HUES64 (cell line): ENCODE measurements at regions not wholly inside any gene's neighbourhood (a gene's known extent, or its start where the extent isn't known, plus 50 kb on each side); places are given as distances from the start of the nearest gene placed in this dataset.

Experiments
- H3K27ac ChIP-seq: 2 replicates; pipeline ENCODE4 v1.7.0; 2013; ENCODE audit warnings: low read depth, low read length, inconsistent platforms
- H3K27me3 ChIP-seq: 2 replicates; pipeline ENCODE4 v1.6.1; 2013; ENCODE audit warnings: mild to moderate bottlenecking, low read length; ENCODE audit not compliant: insufficient read depth
- H3K36me3 ChIP-seq: 2 replicates; pipeline ENCODE4 v1.6.1; 2013; ENCODE audit warnings: mild to moderate bottlenecking, low read length; ENCODE audit not compliant: insufficient read depth
- H3K4me1 ChIP-seq: 2 replicates; pipeline ENCODE4 v1.6.1; 2013; ENCODE audit warnings: mild to moderate bottlenecking, low read length, moderate library complexity; ENCODE audit not compliant: insufficient read depth
- H3K4me3 ChIP-seq: 2 replicates; pipeline ENCODE4 v1.5.1; 2013; ENCODE audit warnings: mild to moderate bottlenecking, low read length, moderate library complexity
- H3K9ac ChIP-seq: 2 replicates; pipeline ENCODE4 v1.6.1; 2013; ENCODE audit warnings: mild to moderate bottlenecking, low read depth, low read length
- H3K9me3 ChIP-seq: 2 replicates; pipeline ENCODE4 v1.6.1; 2013; ENCODE audit warnings: low read depth, low read length; ENCODE audit not compliant: insufficient read depth
- WGBS: fragments of 150-250, 120-280 bp; methylation state at CpG from one replicate; pipeline ENCODE4 v1.1.7; 2013; ENCODE audit warnings: missing lambda C conversion rate; 5-methylcytosine and 5-hydroxymethylcytosine counted together

- H3K9ac ChIP-seq, result no peak overlapping the region
- H3K9me3 ChIP-seq, result peaks cover 9% of the 10 kb centered on the region
- 49% methylated on average over 8 of the region's 8 CpGs for WGBS
- H3K27me3 ChIP-seq, result peaks cover 1% of the 10 kb centered on the region; the same call in 1 of the 2 replicates
- H3K4me3 ChIP-seq, result no peak overlapping the region
- H3K27ac ChIP-seq, result no peak overlapping the region
- H3K36me3 ChIP-seq, result no peaks in the 10 kb centered on the region
- peaks cover 18% of the 10 kb centered on the region for H3K4me1 ChIP-seq
Measured at GRCh38 chr17:5706577-5707210, 122.4 kb upstream of the NLRP1 start.

- Histone ChIP-seq H3K27ac (no peak overlapping the region), H3K4me1 (peaks cover 17% of the 10 kb centered on the region)
- WGBS, result 96% methylated on average over 5 of the region's 5 CpGs
Measured at GRCh38 chr17:5707482-5707881, 123.2 kb upstream of the NLRP1 start.

GRCh38 chr17:5708344-5708743 lies 124.0 kb upstream of the NLRP1 start:
- no peak overlapping the region for H3K9ac ChIP-seq
- peaks cover 5% of the 10 kb centered on the region; the same call in 1 of the 2 replicates for H3K9me3 ChIP-seq

More at GRCh38 chr17:5707482-5707881, 123.2 kb upstream of the NLRP1 start:
- Histone ChIP-seq H3K36me3 (no peaks in the 10 kb centered on the region), H3K4me3 (no peak overlapping the region), H3K27me3 (peaks cover 4% of the 10 kb centered on the region; the same call in 1 of the 2 replicates), H3K9ac (no peak overlapping the region), H3K9me3 (peaks cover 7% of the 10 kb centered on the region)

DNA sequence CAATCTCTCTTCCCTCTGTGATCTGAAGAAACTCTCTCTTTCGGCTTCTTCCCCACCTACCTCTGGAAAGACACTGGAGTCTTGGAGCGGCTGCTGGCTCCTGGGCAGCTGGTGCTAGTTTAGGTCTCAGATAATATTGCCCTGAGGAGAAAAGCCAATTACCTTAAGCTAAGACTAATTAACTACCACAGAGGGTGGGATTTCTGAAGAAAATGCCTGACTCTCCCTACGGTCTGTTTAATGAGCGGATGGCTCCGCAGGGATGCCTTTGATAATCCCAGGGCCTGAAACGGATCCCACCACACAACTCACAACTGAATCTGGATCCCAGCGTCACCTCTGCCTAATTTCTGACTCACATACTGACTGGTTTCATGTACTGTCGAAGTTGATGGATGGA lies 127.0 kb upstream of the NLRP1 start:
- Histone ChIP-seq H3K27me3 (peaks cover 14% of the 10 kb centered on the region; the same call in 1 of the 2 replicates), H3K9me3 (peaks cover 5% of the 10 kb centered on the region; the same call in 1 of the 2 replicates), H3K9ac (no peak overlapping the region), H3K4me3 (no peak overlapping the region), H3K36me3 (no peaks in the 10 kb centered on the region), H3K27ac (no peak overlapping the region), H3K4me1 (peaks cover 4% of the 10 kb centered on the region; the same call in 1 of the 2 replicates)
- 69% methylated on average over 6 of the region's 8 CpGs for WGBS

More at GRCh38 chr17:5708344-5708743, 124.0 kb upstream of the NLRP1 start:
- Histone ChIP-seq H3K4me1 (peaks cover 14% of the 10 kb centered on the region), H3K36me3 (no peaks in the 10 kb centered on the region), H3K27me3 (peaks cover 9% of the 10 kb centered on the region; the same call in 1 of the 2 replicates), H3K4me3 (no peak overlapping the region), H3K27ac (no peak overlapping the region)

- Histone ChIP-seq H3K9me3 (no peaks in the 10 kb centered on the region), H3K36me3 (no peaks in the 10 kb centered on the region), H3K27me3 (peaks cover 14% of the 10 kb centered on the region; the same call in 1 of the 2 replicates), H3K27ac (no peak overlapping the region), H3K4me1 (no peaks in the 10 kb centered on the region; the same call in 1 of the 2 replicates), H3K9ac (no peak overlapping the region), H3K4me3 (no peak overlapping the region)
- WGBS, result 94% methylated on average over 9 of the region's 9 CpGs
Measured at GRCh38 chr17:5714993-5715392, 130.7 kb upstream of the NLRP1 start.

GRCh38 chr17:5715478-5715877 lies 131.2 kb upstream of the NLRP1 start:
- 93% methylated on average over 8 of the region's 8 CpGs for WGBS
- H3K9me3 ChIP-seq, result no peaks in the 10 kb centered on the region
- H3K4me1 ChIP-seq, result no peaks in the 10 kb centered on the region; the same call in 1 of the 2 replicates
- peaks cover 14% of the 10 kb centered on the region; the same call in 1 of the 2 replicates for H3K27me3 ChIP-seq
- no peak overlapping the region for H3K4me3 ChIP-seq
- no peak overlapping the region for H3K27ac ChIP-seq
- no peaks in the 10 kb centered on the region for H3K36me3 ChIP-seq
- no peak overlapping the region for H3K9ac ChIP-seq

- H3K4me3 ChIP-seq, result no peak overlapping the region
- H3K9me3 ChIP-seq, result no peaks in the 10 kb centered on the region
- peaks cover 3% of the 10 kb centered on the region; the same call in 1 of the 2 replicates for H3K27me3 ChIP-seq
- no peak overlapping the region for H3K9ac ChIP-seq
- no peaks in the 10 kb centered on the region for H3K4me1 ChIP-seq
- H3K36me3 ChIP-seq, result no peaks in the 10 kb centered on the region
- 70% methylated on average over 4 of the region's 4 CpGs for WGBS
- no peak overlapping the region for H3K27ac ChIP-seq
Measured at GRCh38 chr17:5718726-5719125, 134.4 kb upstream of the NLRP1 start.

DNA sequence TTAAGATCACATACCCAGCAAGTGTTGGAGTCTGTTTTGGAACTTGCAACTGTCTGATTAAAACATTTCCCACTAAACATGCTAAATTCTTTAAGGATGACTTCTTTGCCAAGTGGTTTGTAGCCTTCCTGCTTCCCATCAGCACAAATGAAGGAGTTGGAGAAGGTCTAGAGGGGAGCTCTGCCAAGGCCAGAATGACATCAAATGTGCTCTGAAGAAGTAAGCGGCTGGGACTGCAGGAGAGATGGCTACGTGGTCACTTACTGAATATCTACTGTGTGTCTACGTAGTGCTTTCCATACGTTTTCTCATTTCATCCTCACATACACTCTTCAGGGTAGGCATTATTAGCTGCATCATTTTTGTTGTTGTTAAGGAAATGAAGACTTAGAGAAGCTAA lies 135.7 kb upstream of the NLRP1 start:
- no peak overlapping the region for H3K9ac ChIP-seq
- H3K36me3 ChIP-seq, result no peaks in the 10 kb centered on the region
- no peak overlapping the region for H3K4me3 ChIP-seq
- WGBS, result 100% methylated on average over 4 of the region's 4 CpGs
- H3K9me3 ChIP-seq, result 0 out of 2 replicates have a peak, but pooled peaks cover 2% of the 10 kb centered on the region
- no peak overlapping the region for H3K27ac ChIP-seq
- no peaks in the 10 kb centered on the region for H3K4me1 ChIP-seq
- no peaks in the 10 kb centered on the region for H3K27me3 ChIP-seq

- Histone ChIP-seq H3K4me3 (no peak overlapping the region), H3K9ac (no peak overlapping the region), H3K9me3 (no peaks in the 10 kb centered on the region), H3K27ac (no peak overlapping the region), H3K4me1 (no peaks in the 10 kb centered on the region), H3K27me3 (no peaks in the 10 kb centered on the region), H3K36me3 (no peaks in the 10 kb centered on the region)
- 86% methylated on average over 6 of the region's 6 CpGs for WGBS
Measured at GRCh38 chr17:5730373-5730772, 146.1 kb upstream of the NLRP1 start.

DNA sequence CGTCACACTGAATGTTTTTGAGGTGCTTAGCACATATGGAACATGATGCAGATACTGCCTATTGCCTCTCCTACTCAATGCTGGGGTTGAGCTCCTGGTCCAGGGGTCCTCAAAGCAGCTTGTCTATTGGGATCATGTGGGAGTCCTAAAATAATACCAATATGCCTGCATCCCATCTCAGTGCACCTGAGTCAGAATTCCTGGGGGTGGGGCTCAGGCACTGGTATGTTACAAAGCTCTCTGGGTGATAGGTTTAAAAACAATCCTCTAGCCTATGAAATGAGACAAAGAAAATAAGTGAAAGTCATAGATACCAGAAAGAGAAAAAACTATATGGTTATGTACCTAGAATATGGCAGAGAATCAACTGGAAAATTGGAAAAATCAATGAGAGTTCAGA lies 156.6 kb upstream of the NLRP1 start:
- H3K27me3 ChIP-seq, result no peaks in the 10 kb centered on the region
- WGBS, result 81% methylated on average over 1 of the region's 1 CpG

GRCh38 chr17:5741810-5742209 lies 157.5 kb upstream of the NLRP1 start:
- no peak overlapping the region for H3K27ac ChIP-seq
- no peak overlapping the region for H3K9ac ChIP-seq
- no peaks in the 10 kb centered on the region for H3K27me3 ChIP-seq
- H3K9me3 ChIP-seq, result no peaks in the 10 kb centered on the region
- H3K4me3 ChIP-seq, result no peak overlapping the region
- H3K4me1 ChIP-seq, result no peaks in the 10 kb centered on the region
- WGBS, result 89% methylated on average over 8 of the region's 8 CpGs
- no peaks in the 10 kb centered on the region for H3K36me3 ChIP-seq

More for the DNA sequence above, 156.6 kb upstream of the NLRP1 start:
- H3K4me1 ChIP-seq, result no peaks in the 10 kb centered on the region
- H3K36me3 ChIP-seq, result no peaks in the 10 kb centered on the region
- no peak overlapping the region for H3K27ac ChIP-seq
- H3K9ac ChIP-seq, result no peak overlapping the region
- no peaks in the 10 kb centered on the region for H3K9me3 ChIP-seq
- no peak overlapping the region for H3K4me3 ChIP-seq
